Progenitor cell of endocrine pancreas (in vitro differentiated cells): ENCODE measurements at regions not wholly inside any gene's neighbourhood (a gene's known extent, or its start where the extent isn't known, plus 50 kb on each side); places are given as distances from the start of the nearest gene placed in this dataset.

Experiments
- DNase-seq: peaks from one replicate; pipeline ENCODE4 v3.0.0; 2021; ENCODE audit warnings: low spot score; ENCODE audit not compliant: unreplicated experiment
- H3K27ac Mint-ChIP-seq: 2 replicates; pipeline ENCODE4 v1.8.0; 2021; ENCODE audit warnings: mild to moderate bottlenecking, moderate library complexity, mixed read lengths
- H3K27me3 Mint-ChIP-seq: 2 replicates; pipeline ENCODE4 v1.8.0; 2021; ENCODE audit warnings: mixed read lengths
- H3K36me3 Mint-ChIP-seq: 2 replicates; pipeline ENCODE4 v1.8.0; 2022; ENCODE audit warnings: mixed read lengths; ENCODE audit not compliant: insufficient read depth
- H3K4me1 Mint-ChIP-seq: 2 replicates; pipeline ENCODE4 v1.8.0; 2021; ENCODE audit warnings: low read depth, mixed read lengths
- H3K4me3 Mint-ChIP-seq: 2 replicates; pipeline ENCODE4 v1.8.0; 2021; ENCODE audit warnings: low read depth, mild to moderate bottlenecking, moderate library complexity, mixed read lengths
- H3K9me3 Mint-ChIP-seq: 2 replicates; pipeline ENCODE4 v1.8.0; 2021; ENCODE audit warnings: low read depth, mixed read lengths
- TF ChIP-seq, protein P1 (sequence below): fragments of 200-600 bp; sonication (generic); IDR thresholded peaks from one replicate; pipeline ENCODE4 v1.5.0; 2021; ENCODE audit warnings: antibody characterized with exemption, mild to moderate bottlenecking; ENCODE audit not compliant: unreplicated experiment

DNA sequence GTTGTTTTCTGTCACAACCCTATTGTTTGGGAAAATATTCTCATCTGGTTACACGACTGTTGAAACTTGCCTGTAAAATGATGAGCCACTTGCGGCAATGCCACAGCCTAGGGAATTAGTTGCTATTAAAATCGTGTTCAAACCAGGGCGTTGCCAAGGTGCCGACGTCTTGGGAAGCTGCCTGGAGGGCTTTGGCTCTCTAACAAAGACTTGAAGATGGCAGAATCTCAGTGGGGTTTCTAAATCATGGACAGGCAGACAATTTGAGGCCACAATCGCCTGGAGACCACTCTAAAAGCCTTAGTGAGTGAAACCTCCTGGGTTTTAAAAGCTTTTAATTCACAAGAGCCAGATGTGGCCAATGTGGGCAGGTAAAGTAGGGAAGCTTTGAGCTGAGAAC, 117.2 kb upstream of the BMAL1 start:
- no peak for DNase-seq
- Mint-ChIP-seq H3K4me3 (no peak overlapping the region), H3K9me3 (peaks cover 18% of the 10 kb centered on the region), H3K4me1 (no peaks in the 10 kb centered on the region), H3K36me3 (peaks cover 3% of the 10 kb centered on the region), H3K27ac (no peak overlapping the region), H3K27me3 (peaks cover 2% of the 10 kb centered on the region)
- TF ChIP-seq, protein P1, sequence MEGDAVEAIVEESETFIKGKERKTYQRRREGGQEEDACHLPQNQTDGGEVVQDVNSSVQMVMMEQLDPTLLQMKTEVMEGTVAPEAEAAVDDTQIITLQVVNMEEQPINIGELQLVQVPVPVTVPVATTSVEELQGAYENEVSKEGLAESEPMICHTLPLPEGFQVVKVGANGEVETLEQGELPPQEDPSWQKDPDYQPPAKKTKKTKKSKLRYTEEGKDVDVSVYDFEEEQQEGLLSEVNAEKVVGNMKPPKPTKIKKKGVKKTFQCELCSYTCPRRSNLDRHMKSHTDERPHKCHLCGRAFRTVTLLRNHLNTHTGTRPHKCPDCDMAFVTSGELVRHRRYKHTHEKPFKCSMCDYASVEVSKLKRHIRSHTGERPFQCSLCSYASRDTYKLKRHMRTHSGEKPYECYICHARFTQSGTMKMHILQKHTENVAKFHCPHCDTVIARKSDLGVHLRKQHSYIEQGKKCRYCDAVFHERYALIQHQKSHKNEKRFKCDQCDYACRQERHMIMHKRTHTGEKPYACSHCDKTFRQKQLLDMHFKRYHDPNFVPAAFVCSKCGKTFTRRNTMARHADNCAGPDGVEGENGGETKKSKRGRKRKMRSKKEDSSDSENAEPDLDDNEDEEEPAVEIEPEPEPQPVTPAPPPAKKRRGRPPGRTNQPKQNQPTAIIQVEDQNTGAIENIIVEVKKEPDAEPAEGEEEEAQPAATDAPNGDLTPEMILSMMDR = no peak

DNA sequence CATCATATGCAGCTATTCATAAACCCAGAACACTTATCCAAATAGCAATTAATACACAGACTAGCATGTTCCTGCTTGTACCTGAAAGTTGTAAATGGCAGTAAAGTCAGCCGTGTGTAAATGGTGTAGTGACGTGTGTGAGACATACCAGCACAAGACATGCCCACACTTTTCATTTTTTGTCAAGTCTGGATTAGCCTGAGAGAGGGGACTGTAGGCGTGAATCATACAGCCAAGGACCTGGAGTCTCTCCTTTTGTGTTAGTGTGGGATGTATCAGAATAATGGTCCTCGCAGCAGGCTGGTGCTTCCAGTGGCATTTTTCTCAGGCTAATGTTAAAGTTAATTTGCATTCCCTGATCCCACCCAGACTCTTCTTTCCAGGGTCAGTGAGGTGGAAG, 116.8 kb upstream of the BMAL1 start:
- Mint-ChIP-seq H3K9me3 (peaks cover 13% of the 10 kb centered on the region), H3K27me3 (peaks cover 2% of the 10 kb centered on the region), H3K4me3 (no peak overlapping the region), H3K36me3 (no peaks in the 10 kb centered on the region), H3K27ac (no peak overlapping the region), H3K4me1 (no peaks in the 10 kb centered on the region)
- TF ChIP-seq, protein P1 = no peak
- no peak for DNase-seq

DNA sequence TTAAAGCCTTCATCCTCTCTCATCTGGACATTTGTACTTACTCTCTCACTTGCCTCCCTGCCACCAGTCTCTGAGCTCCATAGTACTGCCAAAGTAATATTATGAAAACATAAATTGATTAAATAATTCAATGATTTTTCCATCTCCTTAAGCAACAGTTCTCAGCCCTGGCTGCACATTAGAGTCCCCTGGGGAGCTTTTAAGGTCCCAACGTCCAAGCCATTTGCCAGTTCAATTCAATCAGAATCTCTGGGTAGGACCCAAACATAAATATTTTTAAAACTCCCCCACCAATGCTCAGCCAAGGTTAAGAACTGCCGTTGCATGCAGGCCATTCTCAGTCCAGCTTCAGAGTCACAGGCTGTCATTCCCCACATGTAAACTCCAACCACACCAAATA, 114.4 kb upstream of the BMAL1 start:
- Mint-ChIP-seq H3K36me3 (no peaks in the 10 kb centered on the region), H3K4me3 (no peak overlapping the region), H3K9me3 (no peaks in the 10 kb centered on the region), H3K27me3 (peaks cover 12% of the 10 kb centered on the region), H3K27ac (no peak overlapping the region), H3K4me1 (peaks cover 2% of the 10 kb centered on the region)
- DNase-seq = no peak
- TF ChIP-seq, protein P1 = no peak

DNA sequence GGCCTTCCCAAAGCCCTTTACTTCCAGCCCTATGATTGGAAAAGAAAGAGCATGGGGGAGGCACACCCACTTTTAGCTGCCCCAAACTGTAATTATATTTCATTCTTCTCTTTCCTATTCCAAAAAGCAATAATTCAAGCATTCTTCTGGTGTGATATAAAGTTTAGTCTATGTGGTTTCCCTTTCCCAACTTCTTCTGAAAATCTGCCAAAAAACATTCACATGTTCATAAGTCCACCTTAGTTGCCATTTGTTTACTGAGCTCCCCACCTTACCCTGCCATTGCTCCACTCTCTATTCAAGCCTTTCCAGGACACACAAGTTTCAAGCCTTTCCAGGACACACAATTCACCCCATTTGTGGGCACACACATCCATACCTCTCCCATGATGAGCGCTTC, 111.6 kb upstream of the BMAL1 start:
- Mint-ChIP-seq H3K36me3 (no peaks in the 10 kb centered on the region), H3K4me1 (peaks cover 2% of the 10 kb centered on the region), H3K27me3 (peaks cover 12% of the 10 kb centered on the region), H3K4me3 (no peak overlapping the region), H3K9me3 (no peaks in the 10 kb centered on the region), H3K27ac (no peak overlapping the region)
- no peak for DNase-seq
- TF ChIP-seq, protein P1 = no peak

DNA sequence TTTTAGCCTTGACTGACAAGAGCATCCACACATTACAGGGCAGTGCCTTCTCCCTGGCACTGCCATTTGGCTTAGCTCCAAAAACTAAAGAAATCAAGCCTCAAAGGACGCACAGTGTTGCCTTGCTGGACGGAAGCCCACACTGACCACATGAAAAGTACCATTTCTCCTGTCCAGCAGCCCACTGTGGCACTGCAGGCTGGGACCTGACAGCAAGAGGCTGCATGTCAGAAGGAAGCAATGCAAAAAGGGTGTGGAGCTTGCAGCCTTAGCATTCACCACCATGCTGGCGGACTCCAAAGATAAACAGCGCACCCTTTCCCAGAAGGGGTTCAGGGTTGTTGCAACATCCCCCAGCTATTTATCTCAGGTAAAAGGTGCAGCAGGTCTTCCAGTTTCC, 109.3 kb upstream of the BMAL1 start:
- Mint-ChIP-seq H3K27ac (no peak overlapping the region), H3K4me1 (peaks cover 2% of the 10 kb centered on the region), H3K36me3 (no peaks in the 10 kb centered on the region), H3K9me3 (no peaks in the 10 kb centered on the region), H3K27me3 (peaks cover 9% of the 10 kb centered on the region), H3K4me3 (no peak overlapping the region)
- TF ChIP-seq, protein P1 = no peak
- DNase-seq = no peak
